ENCODE measurements at regions not wholly inside any gene's neighbourhood (a gene's known extent, or its start where the extent isn't known, plus 50 kb on each side); places are given as distances from the start of the nearest gene placed in this dataset.

GRCh38 chr6:47126647-47127391, 84.7 kb upstream of the ADGRF1 start:
- Histone ChIP-seq H3K36me3 (no peaks in the 10 kb centered on the region), H3K9me3 (no peaks in the 10 kb centered on the region), H3K4me1 (no peaks in the 10 kb centered on the region), H3K4me3 (no peak overlapping the region), H3K27ac (no peak overlapping the region), H3K27me3 (no peaks in the 10 kb centered on the region)
- ATAC-seq: no peak
- TF ChIP-seq, protein P1, sequence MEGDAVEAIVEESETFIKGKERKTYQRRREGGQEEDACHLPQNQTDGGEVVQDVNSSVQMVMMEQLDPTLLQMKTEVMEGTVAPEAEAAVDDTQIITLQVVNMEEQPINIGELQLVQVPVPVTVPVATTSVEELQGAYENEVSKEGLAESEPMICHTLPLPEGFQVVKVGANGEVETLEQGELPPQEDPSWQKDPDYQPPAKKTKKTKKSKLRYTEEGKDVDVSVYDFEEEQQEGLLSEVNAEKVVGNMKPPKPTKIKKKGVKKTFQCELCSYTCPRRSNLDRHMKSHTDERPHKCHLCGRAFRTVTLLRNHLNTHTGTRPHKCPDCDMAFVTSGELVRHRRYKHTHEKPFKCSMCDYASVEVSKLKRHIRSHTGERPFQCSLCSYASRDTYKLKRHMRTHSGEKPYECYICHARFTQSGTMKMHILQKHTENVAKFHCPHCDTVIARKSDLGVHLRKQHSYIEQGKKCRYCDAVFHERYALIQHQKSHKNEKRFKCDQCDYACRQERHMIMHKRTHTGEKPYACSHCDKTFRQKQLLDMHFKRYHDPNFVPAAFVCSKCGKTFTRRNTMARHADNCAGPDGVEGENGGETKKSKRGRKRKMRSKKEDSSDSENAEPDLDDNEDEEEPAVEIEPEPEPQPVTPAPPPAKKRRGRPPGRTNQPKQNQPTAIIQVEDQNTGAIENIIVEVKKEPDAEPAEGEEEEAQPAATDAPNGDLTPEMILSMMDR (IDR thresholded peaks at IDR 0.05): no peak
- intact Hi-C loops (cut with DNase I): no loop called here
- DNase-seq: no peak

- no peak overlapping the region for H3K4me3 ChIP-seq
- DNase-seq: no peak
These were observed 76.5 kb upstream of the ADGRF1 start for GRCh38 chr6:47118611-47119010.

GRCh38 chr6:47117314-47117713, 75.2 kb upstream of the ADGRF1 start:
- no peaks in the 10 kb centered on the region for H3K36me3 ChIP-seq
- H3K27me3 ChIP-seq: no peaks in the 10 kb centered on the region
- no peaks in the 10 kb centered on the region for H3K9me3 ChIP-seq
- ATAC-seq: no peak
- intact Hi-C loops (cut with DNase I): no loop called here
- peaks cover 0 to 8% of the 10 kb centered on the region in 2 donors for H3K4me1 ChIP-seq
- TF ChIP-seq, protein P1 (IDR thresholded peaks at IDR 0.05): no peak
- H3K4me3 ChIP-seq: no peak overlapping the region
- no peak overlapping the region for H3K27ac ChIP-seq
- no peak for DNase-seq

More at GRCh38 chr6:47118611-47119010, 76.5 kb upstream of the ADGRF1 start:
- ATAC-seq: no peak
- TF ChIP-seq, protein P1 (IDR thresholded peaks at IDR 0.05): no peak
- Histone ChIP-seq H3K9me3 (no peaks in the 10 kb centered on the region), H3K27ac (no peak overlapping the region), H3K4me1 (peaks cover 0 to 8% of the 10 kb centered on the region in 2 donors), H3K27me3 (no peaks in the 10 kb centered on the region), H3K36me3 (no peaks in the 10 kb centered on the region)
- intact Hi-C loops (cut with DNase I): no loop called here

GRCh38 chr6:47116606-47117005, 74.5 kb upstream of the ADGRF1 start:
- Histone ChIP-seq H3K36me3 (no peaks in the 10 kb centered on the region), H3K27ac (no peak overlapping the region), H3K9me3 (no peaks in the 10 kb centered on the region), H3K27me3 (no peaks in the 10 kb centered on the region), H3K4me3 (no peak overlapping the region), H3K4me1 (peaks cover 0 to 8% of the 10 kb centered on the region in 2 donors)
- TF ChIP-seq, protein P1 (IDR thresholded peaks at IDR 0.05): no peak
- DNase-seq (no peak), ATAC-seq (no peak)
- intact Hi-C loops (cut with DNase I): no loop called here

- intact Hi-C loops (cut with DNase I): no loop called here
- ATAC-seq (no peak), DNase-seq (no peak)
- no peaks in the 10 kb centered on the region for H3K36me3 ChIP-seq
- peaks cover 0 to 8% of the 10 kb centered on the region in 2 donors for H3K4me1 ChIP-seq
- H3K27ac ChIP-seq: no peak overlapping the region
- H3K4me3 ChIP-seq: no peak overlapping the region
- no peaks in the 10 kb centered on the region for H3K9me3 ChIP-seq
- no peaks in the 10 kb centered on the region for H3K27me3 ChIP-seq
- TF ChIP-seq, protein P1 (IDR thresholded peaks at IDR 0.05): no peak
These were observed 74.0 kb upstream of the ADGRF1 start for GRCh38 chr6:47116086-47116485.

Data from left lung (tissue), 4 donors.